Brain microvascular endothelial cell (primary cell): ENCODE measurements at regions not wholly inside any gene's neighbourhood (a gene's known extent, or its start where the extent isn't known, plus 50 kb on each side); places are given as distances from the start of the nearest gene placed in this dataset.

Experiments
- DNase-seq: peaks from one replicate; pipeline ENCODE4 v3.0.0-alpha.2; 2020
- H3K27ac ChIP-seq: fragments of 250-450 bp; sonication (Bioruptor Pico); 2 replicates; pipeline ENCODE4 v1.5.1; 2020; ENCODE audit warnings: mild to moderate bottlenecking, moderate library complexity
- H3K27me3 ChIP-seq: fragments of 250-450 bp; sonication (Bioruptor Pico); replicated peaks from 2 replicates; pipeline ENCODE4 v1.5.1; 2020; ENCODE audit warnings: mild to moderate bottlenecking
- H3K36me3 ChIP-seq: fragments of 250-450 bp; sonication (Bioruptor Pico); replicated peaks from 2 replicates; pipeline ENCODE4 v1.5.1; 2020; ENCODE audit warnings: mild to moderate bottlenecking
- H3K4me3 ChIP-seq: 2 replicates; pipeline ENCODE4 v1.5.1; 2011; ENCODE audit warnings: low read depth, mild to moderate bottlenecking, control low read depth, low read length, moderate library complexity
- CTCF ChIP-seq: IDR thresholded peaks from 2 replicates; pipeline ENCODE4 v1.5.1; 2011; ENCODE audit warnings: low read depth, mild to moderate bottlenecking, moderate library complexity, low read length, control low read depth, inconsistent platforms; ENCODE audit errors: missing control alignments
- in situ Hi-C: cut with HindIII; loops from 2 replicates; pipeline ENCODE4 v1.10.0; 2017; ENCODE audit warnings: low sequenced_read_pairs, low pct_ligation_motif_present

GRCh38 chr2:136363900-136364299, 246.0 kb upstream of the CXCR4 start:
- no peaks in the 10 kb centered on the region for H3K27me3 ChIP-seq
- no peak overlapping the region for H3K4me3 ChIP-seq
- TF ChIP-seq CTCF: no peak
- in situ Hi-C loops: no loop called here
- DNase-seq: no peak
- no peaks in the 10 kb centered on the region for H3K36me3 ChIP-seq
- no peak overlapping the region for H3K27ac ChIP-seq

GRCh38 chr2:136363470-136363869, 245.5 kb upstream of the CXCR4 start:
- no peak overlapping the region for H3K27ac ChIP-seq
- no peak for DNase-seq
- H3K36me3 ChIP-seq: no peaks in the 10 kb centered on the region
- TF ChIP-seq CTCF: no peak
- no peak overlapping the region for H3K4me3 ChIP-seq
- in situ Hi-C loops: no loop called here
- no peaks in the 10 kb centered on the region for H3K27me3 ChIP-seq

- no peak for TF ChIP-seq CTCF
- Histone ChIP-seq H3K36me3 (no peaks in the 10 kb centered on the region), H3K4me3 (no peak overlapping the region), H3K27ac (no peak overlapping the region), H3K27me3 (no peaks in the 10 kb centered on the region)
- in situ Hi-C loops: no loop called here
- DNase-seq: no peak
These were observed 244.9 kb upstream of the CXCR4 start for GRCh38 chr2:136362676-136363390.

- no peak for DNase-seq
- no peak for TF ChIP-seq CTCF
- in situ Hi-C loops: no loop called here
These were observed 243.6 kb upstream of the CXCR4 start for GRCh38 chr2:136361521-136361920.

GRCh38 chr2:136360790-136361189, 242.8 kb upstream of the CXCR4 start:
- in situ Hi-C loops: no loop called here
- no peaks in the 10 kb centered on the region for H3K36me3 ChIP-seq
- no peak for TF ChIP-seq CTCF
- H3K4me3 ChIP-seq: no peak overlapping the region
- DNase-seq: no peak
- no peak overlapping the region for H3K27ac ChIP-seq
- H3K27me3 ChIP-seq: no peaks in the 10 kb centered on the region

More at GRCh38 chr2:136361521-136361920, 243.6 kb upstream of the CXCR4 start:
- no peaks in the 10 kb centered on the region for H3K36me3 ChIP-seq
- H3K27ac ChIP-seq: no peak overlapping the region
- H3K27me3 ChIP-seq: no peaks in the 10 kb centered on the region
- H3K4me3 ChIP-seq: no peak overlapping the region
